ENCODE measurements at regions not wholly inside any gene's neighbourhood (a gene's known extent, or its start where the extent isn't known, plus 50 kb on each side); places are given as distances from the start of the nearest gene placed in this dataset.

- no peak for TF ChIP-seq EZH2 (IDR thresholded peaks at IDR 0.05; ENCODE audit: low read length, missing control alignments)
- TF ChIP-seq, protein P1, sequence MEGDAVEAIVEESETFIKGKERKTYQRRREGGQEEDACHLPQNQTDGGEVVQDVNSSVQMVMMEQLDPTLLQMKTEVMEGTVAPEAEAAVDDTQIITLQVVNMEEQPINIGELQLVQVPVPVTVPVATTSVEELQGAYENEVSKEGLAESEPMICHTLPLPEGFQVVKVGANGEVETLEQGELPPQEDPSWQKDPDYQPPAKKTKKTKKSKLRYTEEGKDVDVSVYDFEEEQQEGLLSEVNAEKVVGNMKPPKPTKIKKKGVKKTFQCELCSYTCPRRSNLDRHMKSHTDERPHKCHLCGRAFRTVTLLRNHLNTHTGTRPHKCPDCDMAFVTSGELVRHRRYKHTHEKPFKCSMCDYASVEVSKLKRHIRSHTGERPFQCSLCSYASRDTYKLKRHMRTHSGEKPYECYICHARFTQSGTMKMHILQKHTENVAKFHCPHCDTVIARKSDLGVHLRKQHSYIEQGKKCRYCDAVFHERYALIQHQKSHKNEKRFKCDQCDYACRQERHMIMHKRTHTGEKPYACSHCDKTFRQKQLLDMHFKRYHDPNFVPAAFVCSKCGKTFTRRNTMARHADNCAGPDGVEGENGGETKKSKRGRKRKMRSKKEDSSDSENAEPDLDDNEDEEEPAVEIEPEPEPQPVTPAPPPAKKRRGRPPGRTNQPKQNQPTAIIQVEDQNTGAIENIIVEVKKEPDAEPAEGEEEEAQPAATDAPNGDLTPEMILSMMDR (conservative IDR thresholded peaks at IDR 0.05 in 1 of 2, IDR thresholded peaks at IDR 0.05 in 1 of 2; ENCODE audit: low read depth in 1 of 2, low read length in 2 of 2) = no peak
Measured at GRCh38 chr6:23600118-23600517, 525.9 kb upstream of the NRSN1 start.
